HG02678 (cell line): ENCODE measurements at regions not wholly inside any gene's neighbourhood (a gene's known extent, or its start where the extent isn't known, plus 50 kb on each side); places are given as distances from the start of the nearest gene placed in this dataset.

Experiments used
- ATAC-seq: cut with Tn5 transposase; IDR thresholded peaks from one replicate; pipeline ENCODE4 v1.9.1; 2021; ENCODE audit warnings: mild to moderate bottlenecking, moderate library complexity; ENCODE audit not compliant: unreplicated experiment

DNA sequence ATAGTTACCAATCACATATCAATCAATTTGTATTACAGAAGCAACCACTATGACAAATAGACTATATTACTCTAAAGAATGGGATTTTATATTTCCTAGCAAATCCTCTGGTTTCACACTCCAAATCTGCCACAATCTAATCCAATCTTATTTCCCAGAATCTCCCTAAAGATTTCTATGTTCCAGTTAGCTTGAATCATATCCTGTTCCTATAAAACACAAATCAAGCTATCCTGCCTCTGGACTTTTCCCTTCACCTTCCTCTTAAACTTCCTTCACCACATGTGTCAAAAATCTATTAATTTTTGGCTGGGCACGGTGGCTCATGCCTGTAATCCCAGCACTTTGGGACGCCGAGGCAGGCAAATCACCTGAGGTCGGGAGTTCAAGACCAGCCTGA lies 50.0 kb downstream of the PIK3C2A start:
- ATAC-seq, result no peak

DNA sequence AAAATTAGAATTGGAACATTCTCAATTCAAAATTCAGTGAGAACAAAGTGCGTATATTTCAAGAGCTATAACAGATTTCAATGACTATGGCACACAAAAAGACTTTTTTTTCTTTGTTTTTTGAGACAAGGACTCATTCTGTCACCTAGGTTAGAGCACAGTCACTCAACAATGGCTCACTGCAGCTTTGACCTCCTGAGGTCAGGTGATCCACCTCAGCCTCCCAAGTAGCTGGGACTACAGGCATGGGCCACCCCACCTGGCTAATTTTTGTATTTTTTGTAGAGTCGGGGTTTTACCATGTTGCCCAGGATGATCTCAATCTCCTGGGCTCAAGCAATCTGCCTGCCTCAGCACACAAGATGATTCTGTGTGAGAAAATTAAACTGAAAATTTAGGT lies 51.5 kb downstream of the PIK3C2A start:
- ATAC-seq, result no peak

DNA sequence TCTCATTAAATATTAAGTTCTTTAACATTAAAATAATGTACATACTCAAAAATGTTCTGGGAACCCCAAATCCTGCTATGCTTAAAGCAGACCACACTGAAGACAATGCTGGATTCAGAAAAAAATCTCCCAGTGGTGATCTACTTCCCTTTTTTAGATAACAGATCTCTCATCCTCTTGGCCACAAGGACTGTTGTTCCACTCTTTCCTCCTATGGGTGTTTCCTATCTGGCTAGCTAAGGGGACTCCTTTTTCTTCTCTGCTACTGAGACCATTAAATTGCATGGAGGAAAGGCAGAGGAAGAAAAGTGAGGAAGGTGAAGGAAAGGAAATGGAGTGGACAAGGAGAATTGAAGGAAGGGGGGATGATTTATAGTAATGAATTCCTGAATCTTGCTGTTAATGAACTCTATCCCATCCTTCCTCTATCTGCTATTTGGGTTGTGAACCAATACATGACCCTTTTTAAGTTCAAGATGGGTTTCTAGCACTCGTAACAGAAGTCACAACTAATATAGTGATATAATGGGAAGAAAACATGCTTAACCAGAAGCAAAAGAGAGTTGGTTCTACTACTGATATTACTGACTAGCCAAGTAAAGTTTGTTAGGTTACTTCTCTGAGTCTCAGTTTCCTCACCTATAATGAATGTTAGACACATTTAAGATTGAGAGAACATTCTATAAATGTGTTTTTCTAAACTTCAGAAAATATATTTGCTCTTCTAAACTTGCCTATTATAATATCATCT lies 53.2 kb downstream of the PIK3C2A start:
- peak; percentile 56 for ATAC-seq

DNA sequence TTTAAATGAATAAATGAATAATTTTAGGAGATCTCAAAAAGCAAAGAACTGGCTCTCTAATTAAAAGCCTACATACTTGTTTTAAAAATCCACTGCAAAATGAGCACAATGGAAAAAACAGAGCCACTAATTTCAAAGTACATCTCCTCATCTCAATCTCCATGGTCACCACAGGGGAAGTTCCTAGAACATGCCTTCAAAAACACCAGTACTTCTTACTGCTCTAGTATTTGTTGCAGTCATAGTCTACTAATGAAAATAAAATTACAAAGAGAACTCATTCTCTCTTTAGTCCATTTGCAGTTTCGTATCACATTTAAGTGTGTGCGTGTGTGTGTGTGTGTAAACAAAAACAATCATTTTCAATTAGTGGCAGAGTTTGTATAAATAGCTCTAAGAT lies 54.0 kb downstream of the PIK3C2A start:
- no peak for ATAC-seq

DNA sequence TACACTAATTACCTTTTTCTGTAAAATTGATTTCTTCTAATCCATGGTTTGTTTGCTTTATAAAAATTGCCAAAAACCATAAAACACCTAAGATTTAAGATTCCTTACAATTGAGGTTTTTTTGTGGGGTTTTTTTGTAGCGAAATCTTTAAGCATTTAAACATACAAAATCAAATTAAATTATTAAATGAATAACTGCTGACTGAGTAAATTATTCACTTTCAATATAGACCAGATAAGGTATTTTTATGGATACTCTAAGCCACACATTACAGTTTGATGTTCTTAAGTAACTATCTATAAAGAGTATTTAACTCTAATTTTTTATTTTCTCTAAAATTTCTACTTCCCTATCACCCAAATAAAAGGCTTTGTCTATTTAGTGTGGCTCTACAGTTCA lies 55.5 kb downstream of the PIK3C2A start:
- ATAC-seq, result no peak

DNA sequence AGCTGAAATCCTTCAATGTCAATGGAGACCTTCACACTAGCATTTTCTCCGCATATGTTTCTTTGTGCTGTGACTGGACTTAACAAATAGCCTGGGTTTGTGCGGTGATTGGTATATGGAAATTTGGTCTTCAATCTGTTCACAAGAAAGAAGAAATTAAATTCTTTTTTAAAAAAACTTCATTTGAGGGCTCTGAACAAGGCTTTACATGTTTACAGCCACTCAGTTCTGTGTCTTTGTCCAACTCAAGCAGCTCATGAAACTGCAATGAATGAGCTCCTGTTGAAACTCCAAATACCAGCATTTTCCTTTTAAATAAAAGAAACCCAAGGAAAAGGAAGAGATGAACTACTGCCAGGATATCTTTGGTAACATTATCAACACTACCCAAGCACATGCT lies 57.3 kb downstream of the PIK3C2A start:
- ATAC-seq, result no peak

DNA sequence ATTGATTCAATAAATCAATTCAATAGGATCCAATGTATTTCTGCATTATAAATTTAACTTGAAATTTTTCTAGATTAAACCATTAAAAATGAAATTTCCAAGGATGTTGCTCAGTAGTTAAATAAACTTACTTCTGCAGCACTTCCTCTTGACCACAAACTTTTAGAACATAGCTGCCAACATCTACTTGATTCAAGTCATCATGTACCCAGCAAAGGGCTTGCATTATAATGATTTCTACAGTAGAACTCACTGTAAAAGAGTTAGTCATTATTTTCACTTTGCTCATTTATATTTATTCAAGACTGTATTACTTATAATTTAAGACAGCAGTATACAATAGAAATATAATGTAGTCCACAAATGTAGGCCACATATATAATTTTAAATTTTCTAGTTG lies 59.2 kb downstream of the PIK3C2A start:
- ATAC-seq, result no peak

DNA sequence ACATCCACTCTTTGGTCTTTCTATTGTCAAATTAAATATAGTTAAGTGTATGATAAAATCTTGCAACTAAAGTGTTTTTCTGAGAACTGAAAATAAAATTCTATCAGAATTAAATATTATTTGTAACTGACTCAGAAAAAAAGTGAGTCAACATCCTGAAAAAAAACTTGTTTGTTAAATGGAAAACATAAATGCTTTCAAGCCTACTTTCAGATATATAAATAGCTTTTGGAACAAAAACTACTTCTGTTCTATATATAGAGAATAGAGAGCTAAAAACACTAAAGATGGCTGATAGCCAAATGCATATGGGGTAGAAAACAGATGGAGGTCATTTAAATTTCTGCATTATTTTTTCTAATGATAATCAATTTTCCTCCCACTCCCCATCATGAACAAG lies 61.8 kb downstream of the PIK3C2A start:
- ATAC-seq, result no peak

DNA sequence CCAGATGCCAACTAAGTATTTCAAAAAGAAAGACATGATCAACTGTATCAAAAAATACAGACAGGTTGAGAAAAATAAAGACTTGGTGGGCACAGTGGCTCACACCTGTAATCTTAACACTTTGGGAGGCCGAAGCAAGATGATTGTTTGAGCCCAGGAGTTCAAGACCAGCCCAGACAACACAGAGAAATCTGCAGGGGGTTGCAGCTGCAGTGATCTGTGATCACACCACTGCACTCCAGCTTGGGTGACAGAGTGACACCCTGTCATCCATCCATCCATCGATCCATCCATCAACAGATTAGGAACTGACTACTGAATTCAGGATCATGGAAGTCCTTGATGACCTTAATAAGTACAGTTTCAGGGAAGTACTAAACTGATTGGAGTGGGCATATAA lies 65.0 kb upstream of the RPS13 start:
- no peak for ATAC-seq

DNA sequence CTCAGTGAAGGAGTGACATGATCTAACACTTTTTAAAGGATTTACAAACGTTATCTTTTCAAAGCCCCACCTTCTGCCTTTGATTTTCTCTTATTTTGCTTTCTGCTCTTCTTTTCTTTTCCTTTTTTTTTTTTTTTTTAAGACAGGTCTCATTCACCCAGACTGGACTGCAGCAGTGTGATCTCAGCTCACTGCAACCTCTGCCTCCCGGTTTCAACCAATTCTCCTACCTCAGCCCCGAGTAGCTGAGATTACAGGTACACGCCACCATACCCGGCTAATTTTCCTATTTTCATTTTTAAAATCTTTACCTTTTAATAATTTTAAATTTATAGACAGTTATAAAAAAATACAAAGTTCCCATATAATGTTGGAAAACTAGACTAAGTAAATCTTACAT lies 63.7 kb upstream of the RPS13 start:
- no peak for ATAC-seq

DNA sequence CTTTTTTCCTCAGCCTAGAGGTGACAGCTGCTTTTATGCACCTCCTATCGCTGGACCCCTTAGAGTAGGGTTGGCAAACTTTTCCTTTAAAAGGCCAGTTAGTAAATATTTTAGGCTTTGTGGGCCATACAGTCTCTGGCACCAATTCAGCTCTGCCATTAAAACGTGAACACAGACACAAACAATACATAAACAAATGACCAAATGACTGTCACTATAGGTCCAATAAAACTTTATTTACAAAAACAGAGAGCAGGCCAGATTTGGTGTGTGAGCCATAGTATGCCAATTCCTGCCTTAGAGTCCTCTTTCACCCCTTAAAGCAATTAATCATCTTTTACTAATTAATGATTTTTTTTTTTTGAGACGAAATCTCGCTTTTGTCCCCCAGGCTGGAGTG lies 61.1 kb upstream of the RPS13 start:
- no peak for ATAC-seq

DNA sequence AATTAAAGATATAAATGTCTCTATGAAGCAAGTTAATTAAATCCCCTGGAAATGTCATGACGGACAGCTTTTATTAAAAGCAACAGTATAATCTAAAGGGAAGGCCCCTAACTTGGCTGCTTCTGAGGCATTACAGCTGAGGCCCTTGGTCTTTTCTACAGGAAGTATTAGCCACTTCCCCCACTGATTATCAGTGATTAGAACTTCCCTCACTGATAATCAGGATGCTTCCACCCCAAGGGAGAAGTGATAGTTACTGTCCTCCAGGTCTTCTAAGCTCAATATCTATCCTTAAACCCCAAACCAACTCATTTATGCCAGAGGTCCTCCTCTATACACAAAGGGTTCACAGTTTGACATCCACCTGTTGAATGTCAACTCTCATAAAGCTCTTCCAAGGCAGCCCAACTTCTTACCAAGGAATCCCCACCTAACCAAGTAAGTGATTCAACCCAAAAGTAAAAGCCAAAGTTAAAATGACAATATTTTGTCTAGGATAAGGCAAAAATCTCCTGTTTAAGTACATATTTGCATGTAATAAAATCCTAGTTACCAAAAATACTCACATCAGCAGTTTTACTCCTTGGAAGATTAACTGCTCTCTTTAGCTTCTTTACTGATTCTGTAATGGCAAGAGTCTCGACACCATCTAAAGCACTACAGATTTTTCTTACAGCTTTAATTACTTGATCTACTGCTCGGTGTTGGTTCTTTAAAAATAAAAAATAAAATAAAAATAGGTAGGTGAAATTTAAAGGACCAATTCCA lies 58.6 kb upstream of the RPS13 start:
- no peak for ATAC-seq

DNA sequence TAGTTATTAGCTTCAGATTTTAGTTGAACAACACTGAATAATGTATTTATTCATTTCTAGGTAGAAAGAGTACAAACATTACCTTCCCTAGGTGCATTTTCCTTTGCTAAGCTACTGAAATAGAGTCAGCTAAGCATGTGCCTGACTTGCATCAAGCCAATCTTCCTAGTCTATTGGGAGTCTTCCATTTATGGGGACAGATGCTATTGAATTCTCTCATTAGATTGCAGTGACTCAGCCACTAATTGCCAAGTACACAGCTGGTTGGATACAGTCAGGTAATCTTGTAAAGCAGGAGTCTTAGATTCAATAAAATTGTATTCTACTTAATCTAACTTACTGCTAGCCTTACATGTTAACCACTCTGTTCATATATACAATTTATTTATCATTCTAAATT lies 55.2 kb upstream of the RPS13 start:
- ATAC-seq, result no peak

DNA sequence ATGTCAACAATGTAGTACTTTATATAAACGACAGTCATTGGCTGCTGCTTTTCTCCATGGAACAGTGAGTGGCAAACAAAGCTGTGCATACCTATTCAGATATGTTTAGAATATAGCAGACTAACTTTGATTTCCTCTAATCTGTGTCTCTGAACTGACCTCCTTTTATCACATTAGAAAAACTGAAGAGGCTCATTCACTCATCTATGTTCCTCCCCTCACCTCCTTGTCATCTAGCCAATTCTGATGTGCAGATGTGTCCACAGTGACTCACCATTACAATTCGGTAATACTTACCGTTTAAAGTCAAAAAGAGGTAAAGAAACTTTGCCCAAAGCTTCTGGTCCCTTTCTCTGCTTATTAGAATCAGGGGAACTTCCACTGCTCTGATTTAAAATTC lies 51.5 kb upstream of the RPS13 start:
- no peak for ATAC-seq
